ENCODE measurements at regions not wholly inside any gene's neighbourhood (a gene's known extent, or its start where the extent isn't known, plus 50 kb on each side); places are given as distances from the start of the nearest gene placed in this dataset.

GRCh38 chr15:29934251-29934650 is 112.0 kb upstream of the TJP1 start:
- H3K9me3 ChIP-seq (ENCODE audit: control insufficient read depth, insufficient read depth, low read depth, low read length): no peaks in the 10 kb centered on the region
- CTCF ChIA-PET: interaction anchor here (0.9 kb wide), 1 partner anchor 9 kb away, joined by 4 read pairs; no protein-coding TSS in a partner anchor
- TF ChIP-seq ZNF623 (tag by site-specific recombination; IDR thresholded peaks at IDR 0.05) (no peak), ZSCAN18 (tag by site-specific recombination; IDR thresholded peaks at IDR 0.05) (no peak)
- H3K4me1 ChIP-seq (ENCODE audit: control insufficient read depth, insufficient read depth, low read length): peaks cover 7% of the 10 kb centered on the region
- H3K4me3 ChIP-seq (ENCODE audit: low read depth, low read length): no peak overlapping the region
- no peaks in the 10 kb centered on the region for H3K36me3 ChIP-seq (ENCODE audit: control insufficient read depth in 2 of 2, insufficient read depth in 1 of 2, low read length in 2 of 2)
- no peak overlapping the region for H3K27ac ChIP-seq (ENCODE audit: extremely low read depth, low read depth, low read length)
- POLR2A ChIA-PET: no interaction called here

GRCh38 chr15:29933042-29933803 is 111.0 kb upstream of the TJP1 start:
- TF ChIP-seq ZNF548 (tag by site-specific recombination; IDR thresholded peaks at IDR 0.05) (no peak), ZNF529 (tag by site-specific recombination; IDR thresholded peaks at IDR 0.05; ENCODE audit: insufficient replicate concordance) (no peak), ZNF112 (tag by site-specific recombination; IDR thresholded peaks at IDR 0.05) (no peak), ZNF18 (tag by site-specific recombination; IDR thresholded peaks at IDR 0.05) (no peak), REPIN1 (tag by site-specific recombination; IDR thresholded peaks at IDR 0.05; ENCODE audit: low read depth) (no peak), SALL2 (tag by site-specific recombination; IDR thresholded peaks at IDR 0.05; ENCODE audit: borderline replicate concordance) (no peak), ZNF133 (tag by site-specific recombination; IDR thresholded peaks at IDR 0.05) (no peak), ZNF521 (tag by site-specific recombination; IDR thresholded peaks at IDR 0.05) (no peak), ZNF626 (tag by site-specific recombination; IDR thresholded peaks at IDR 0.05) (no peak), ZBTB10 (tag by site-specific recombination; IDR thresholded peaks at IDR 0.05) (no peak), ZNF654 (tag by site-specific recombination; IDR thresholded peaks at IDR 0.05; ENCODE audit: low read depth) (no peak), ZNF292 (tag by site-specific recombination; IDR thresholded peaks at IDR 0.05; ENCODE audit: borderline replicate concordance, low read depth) (no peak)
- POLR2A ChIA-PET: no interaction called here
- peaks cover 7% of the 10 kb centered on the region for H3K4me1 ChIP-seq (ENCODE audit: control insufficient read depth, insufficient read depth, low read length)

GRCh38 chr15:29926083-29926388 is 103.8 kb upstream of the TJP1 start:
- CTCF ChIA-PET: interaction anchor here (0.5 to 3.0 kb wide), 52 partner anchors 9 to 260 kb away, joined by 3 to 26 read pairs (median 5); no protein-coding TSS in a partner anchor
- no peak overlapping the region for H3K27ac ChIP-seq (ENCODE audit: extremely low read depth, low read depth, low read length)
- H3K36me3 ChIP-seq (ENCODE audit: control insufficient read depth in 2 of 2, insufficient read depth in 1 of 2, low read length in 2 of 2): no peaks in the 10 kb centered on the region
- POLR2A ChIA-PET: interaction anchor here (1.2 to 3.0 kb wide), 2 partner anchors 104 to 178 kb away, joined by 6 to 18 read pairs; partner anchors contain the start of gene TJP1
- H3K4me3 ChIP-seq (ENCODE audit: low read depth, low read length): no peak overlapping the region
- peaks cover 10% of the 10 kb centered on the region; the same call in 1 of the 2 replicates for H3K4me1 ChIP-seq (ENCODE audit: control insufficient read depth, insufficient read depth, low read length)
- no peaks in the 10 kb centered on the region for H3K9me3 ChIP-seq (ENCODE audit: control insufficient read depth, insufficient read depth, low read depth, low read length)
- no peak for TF ChIP-seq ZEB2 (tag by site-specific recombination; IDR thresholded peaks at IDR 0.05)
- TF ChIP-seq ZNF114 (tag by site-specific recombination; IDR thresholded peaks at IDR 0.05): no peak
- no peak for TF ChIP-seq ZNF610 (tag by site-specific recombination; IDR thresholded peaks at IDR 0.05; ENCODE audit: borderline replicate concordance)
- TF ChIP-seq ZNF37A (tag by site-specific recombination; IDR thresholded peaks at IDR 0.05): no peak
- no peak for TF ChIP-seq ZNF677 (tag by site-specific recombination; IDR thresholded peaks at IDR 0.05)
- TF ChIP-seq ZFP41 (tag by site-specific recombination; IDR thresholded peaks at IDR 0.05; ENCODE audit: borderline replicate concordance): no peak
- TF ChIP-seq ZNF555 (tag by site-specific recombination; conservative IDR thresholded peaks at IDR 0.05): no peak
- no peak for TF ChIP-seq KLF10 (tag by site-specific recombination; IDR thresholded peaks at IDR 0.05)
- TF ChIP-seq ZNF658 (tag by site-specific recombination; IDR thresholded peaks at IDR 0.05): no peak
- no peak for TF ChIP-seq KLF9 (tag by site-specific recombination; IDR thresholded peaks at IDR 0.05; ENCODE audit: low read depth)
- no peak for TF ChIP-seq HOXA7 (CRISPR knock-in tag; IDR thresholded peaks at IDR 0.05; ENCODE audit: borderline replicate concordance)
- TF ChIP-seq PBX3 (CRISPR knock-in tag; IDR thresholded peaks at IDR 0.05): no peak

More at GRCh38 chr15:29933042-29933803, 111.0 kb upstream of the TJP1 start:
- H3K9me3 ChIP-seq (ENCODE audit: control insufficient read depth, insufficient read depth, low read depth, low read length): no peaks in the 10 kb centered on the region
- no peak overlapping the region for H3K4me3 ChIP-seq (ENCODE audit: low read depth, low read length)
- CTCF ChIA-PET: interaction anchor here (0.6 to 0.9 kb wide), 2 partner anchors 8 to 113 kb away, joined by 3 to 4 read pairs; no protein-coding TSS in a partner anchor
- H3K27ac ChIP-seq (ENCODE audit: extremely low read depth, low read depth, low read length): no peak overlapping the region
- no peaks in the 10 kb centered on the region for H3K36me3 ChIP-seq (ENCODE audit: control insufficient read depth in 2 of 2, insufficient read depth in 1 of 2, low read length in 2 of 2)

Measured in HEK293 (cell line).